HCT116 (cell line): ENCODE measurements at regions not wholly inside any gene's neighbourhood (a gene's known extent, or its start where the extent isn't known, plus 50 kb on each side); places are given as distances from the start of the nearest gene placed in this dataset.

Experiments
- ATAC-seq: fragments of 200-7000 bp; cut with Tn5 transposase; 2 replicates; pipeline ENCODE4 v1.9.1; 2020; ENCODE audit warnings: mild to moderate bottlenecking, moderate library complexity
- BruUV-seq: library from RNA; stranded (reverse); fragments of 400-500 nt; replicated peaks from 2 replicates; lab custom pipeline; 2021; lab: Mats Ljungman, UMichigan
- CTCF ChIA-PET: fragments of 300-600 bp; sonication (Branson Sonifier 250); formaldehyde crosslinking; loops from one replicate; lab custom pipeline; 2021; ENCODE audit warnings: antibody characterized with exemption; lab: Charles Lee
- POLR2A ChIA-PET: fragments of 300-600, 350-600 bp; sonication (Branson Sonifier 250); formaldehyde crosslinking; loops from one replicate; lab custom pipeline; 2021; ENCODE audit warnings: antibody characterized with exemption; lab: Charles Lee
- RAD21 ChIA-PET, 2 experiments: fragments of 300-600 bp; sonication (Branson Sonifier 250); formaldehyde crosslinking; loops; one replicate each; lab custom pipeline; 2023; ENCODE audit warnings: low total read pairs in 2 of 2; ENCODE audit not compliant: uncharacterized antibody in 2 of 2, unreplicated experiment in 2 of 2, low non-redundant PET in 1 of 2; lab: Charles Lee
- DNase-seq: peaks from one replicate; pipeline ENCODE4 v3.0.0-alpha.2; 2010; ENCODE audit warnings: low read depth, low spot score
- H2AFZ ChIP-seq: fragments of 200-600 bp; shearing (Covaris generic), sonication (generic); 2 replicates; pipeline ENCODE4 v1.6.1; 2017; ENCODE audit warnings: low read depth, mixed run types, mixed read lengths, antibody characterized with exemption, low read length; ENCODE audit not compliant: poor library complexity, severe bottlenecking
- H3K27ac ChIP-seq: 2 replicates; pipeline ENCODE4 v1.5.1; 2012; ENCODE audit warnings: low read depth, low read length
- H3K27me3 ChIP-seq: fragments of 200-600 bp; sonication (generic); 2 replicates; pipeline ENCODE4 v1.6.1; 2016; ENCODE audit warnings: mixed run types, low read length, mixed read lengths; ENCODE audit not compliant: insufficient read depth
- H3K36me3 ChIP-seq, 2 experiments: fragments of 200-500 bp in 1 of 2; fragments of 200-600 bp in 1 of 2; sonication (Bioruptor generic) in 1 of 2; sonication (generic) in 1 of 2; 2 replicates each; pipeline versions ENCODE4 v1.5.1 to v1.6.1; 2014 to 2016; ENCODE audit warnings: low read length in 2 of 2, inconsistent platforms in 1 of 2, mixed read lengths in 1 of 2, mixed run types in 1 of 2; ENCODE audit not compliant: insufficient read depth in 2 of 2, control insufficient read depth in 1 of 2
- H3K4me1 ChIP-seq, 2 experiments: fragments of 200-600 bp in 1 of 2; sonication (generic) in 1 of 2; 2 replicates each; pipeline versions ENCODE4 v1.5.1 to v1.6.1; 2012 to 2017; ENCODE audit warnings: low read length in 2 of 2, inconsistent platforms in 1 of 2, mild to moderate bottlenecking in 1 of 2, mixed read lengths in 1 of 2, mixed run types in 1 of 2, moderate library complexity in 1 of 2; ENCODE audit not compliant: insufficient read depth in 2 of 2, control insufficient read depth in 1 of 2
- H3K4me2 ChIP-seq: fragments of 200-600 bp; sonication (generic); 2 replicates; pipeline ENCODE4 v1.6.1; 2017; ENCODE audit warnings: mixed run types, low read length, mixed read lengths
- H3K4me3 ChIP-seq, 2 experiments: fragments of 200-600 bp in 1 of 2; sonication (generic) in 1 of 2; replicated peaks in 1 of 2; 2 replicates each; pipeline ENCODE4 v1.5.1; 2011 to 2016; ENCODE audit warnings: low read length in 2 of 2, control low read depth in 1 of 2, low read depth in 1 of 2, mild to moderate bottlenecking in 1 of 2, mixed read lengths in 1 of 2, mixed run types in 1 of 2
- H3K79me2 ChIP-seq: fragments of 200-600 bp; sonication (generic); 2 replicates; pipeline ENCODE4 v1.6.1; 2017; ENCODE audit warnings: mild to moderate bottlenecking, mixed run types, low read length, moderate library complexity, mixed read lengths; ENCODE audit not compliant: insufficient read depth
- H3K9ac ChIP-seq: fragments of 200-600 bp; sonication (generic); 2 replicates; pipeline ENCODE4 v1.6.1; 2016; ENCODE audit warnings: low read length, mixed read lengths
- H3K9me2 ChIP-seq: fragments of 200-600 bp; sonication (generic), shearing (Covaris generic); 2 replicates; pipeline ENCODE4 v1.6.1; 2017; ENCODE audit warnings: mixed run types, mild to moderate bottlenecking, moderate library complexity; ENCODE audit not compliant: insufficient read depth
- H3K9me3 ChIP-seq, 2 experiments: fragments of 200-500 bp in 1 of 2; fragments of 200-600 bp in 1 of 2; sonication (Bioruptor generic) in 1 of 2; sonication (generic) in 1 of 2; 2 replicates each; pipeline ENCODE4 v1.6.1; 2014 to 2017; ENCODE audit warnings: low read length in 2 of 2, mixed read lengths in 2 of 2, inconsistent platforms in 1 of 2, low read depth in 1 of 2, mild to moderate bottlenecking in 1 of 2, mixed run types in 1 of 2, moderate library complexity in 1 of 2; ENCODE audit not compliant: control insufficient read depth in 1 of 2, insufficient read depth in 1 of 2
- H4K20me1 ChIP-seq: fragments of 200-600 bp; sonication (generic), shearing (Covaris generic); 2 replicates; pipeline ENCODE4 v1.6.1; 2017; ENCODE audit warnings: mixed run types, mild to moderate bottlenecking, moderate library complexity; ENCODE audit not compliant: insufficient read depth
- CEBPB ChIP-seq: IDR thresholded peaks from 2 replicates; pipeline ENCODE4 v1.6.1; 2012; ENCODE audit warnings: low read depth
- EGR1 ChIP-seq: IDR thresholded peaks from 2 replicates; pipeline ENCODE4 v1.6.1; 2012; ENCODE audit warnings: low read depth
- ELF1 ChIP-seq: IDR thresholded peaks from 2 replicates; pipeline ENCODE4 v1.6.1; 2012; ENCODE audit warnings: low read depth, borderline replicate concordance
- JUND ChIP-seq: IDR thresholded peaks from 2 replicates; pipeline ENCODE4 v1.6.1; 2012
- POLR2AphosphoS5 ChIP-seq: IDR thresholded peaks from 2 replicates; pipeline ENCODE4 v1.6.1; 2011; ENCODE audit warnings: mild to moderate bottlenecking, low read depth, low read length, moderate library complexity
- RAD21 ChIP-seq: IDR thresholded peaks from 2 replicates; pipeline ENCODE4 v1.6.1; 2012; ENCODE audit warnings: low read depth, mild to moderate bottlenecking
- SIN3A ChIP-seq: IDR thresholded peaks from 2 replicates; pipeline ENCODE4 v1.6.1; 2012; ENCODE audit warnings: low read depth
- SRF ChIP-seq: IDR thresholded peaks from 2 replicates; pipeline ENCODE4 v1.6.1; 2012; ENCODE audit warnings: low read depth
- TCF7L2 ChIP-seq: IDR thresholded peaks from 2 replicates; pipeline ENCODE4 v1.7.0; 2011; ENCODE audit warnings: borderline replicate concordance, inconsistent platforms; ENCODE audit not compliant: insufficient read depth, insufficient read length; ENCODE audit errors: extremely low read depth
- YY1 ChIP-seq: IDR thresholded peaks from 2 replicates; pipeline ENCODE4 v1.6.1; 2011; ENCODE audit warnings: low read length, low read depth, moderate library complexity, mild to moderate bottlenecking; ENCODE audit not compliant: insufficient replicate concordance; ENCODE audit errors: extremely low read depth
- intact Hi-C: fragments of 100-400 bp; cut with micrococcal nuclease; formaldehyde crosslinking; loops from 2 replicates; pipeline ENCODE4 v1.10.0; 2022
- TF ChIP-seq, protein P1 (sequence below): IDR thresholded peaks from 2 replicates; pipeline ENCODE4 v1.6.1; 2012
- TF ChIP-seq, protein P2 (sequence below), 3 experiments: fragments of 200-600 bp in 1 of 3; sonication (generic) in 1 of 3; IDR thresholded peaks in 2 of 3; conservative IDR thresholded peaks in 1 of 3; 2 replicates each; pipeline ENCODE4 v1.5.1; 2012 to 2017; ENCODE audit warnings: low read depth in 2 of 3, low read length in 2 of 3, antibody characterized with exemption in 1 of 3, borderline replicate concordance in 1 of 3, control low read depth in 1 of 3, mild to moderate bottlenecking in 1 of 3, mixed read lengths in 1 of 3, mixed run types in 1 of 3, moderate library complexity in 1 of 3; ENCODE audit not compliant: insufficient read depth in 1 of 3

- no peak overlapping the region for H3K4me3 ChIP-seq
- BruUV-seq = no TSS peak
- intact Hi-C loops = no loop called here
- H3K4me1 ChIP-seq = no peaks in the 10 kb centered on the region
- ChIA-PET RAD21 (no interaction called here), POLR2A (no interaction called here), CTCF (no interaction called here)
- H3K36me3 ChIP-seq = no peaks in the 10 kb centered on the region
- H3K79me2 ChIP-seq = no peaks in the 10 kb centered on the region
- no peak overlapping the region for H3K4me2 ChIP-seq
- no peak for DNase-seq
- no peaks in the 10 kb centered on the region for H3K27me3 ChIP-seq
- no peaks in the 10 kb centered on the region for H3K9me2 ChIP-seq
- H3K9ac ChIP-seq = no peak overlapping the region
- H2AFZ ChIP-seq = no peak overlapping the region
- H3K27ac ChIP-seq = no peak overlapping the region
- no peak for ATAC-seq
- no peak for TF ChIP-seq SIN3A
- TF ChIP-seq ELF1 = no peak
- TF ChIP-seq, protein P1, sequence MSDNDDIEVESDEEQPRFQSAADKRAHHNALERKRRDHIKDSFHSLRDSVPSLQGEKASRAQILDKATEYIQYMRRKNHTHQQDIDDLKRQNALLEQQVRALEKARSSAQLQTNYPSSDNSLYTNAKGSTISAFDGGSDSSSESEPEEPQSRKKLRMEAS = no peak
- no peak for TF ChIP-seq JUND
- TF ChIP-seq CEBPB = no peak
- TF ChIP-seq YY1 = no peak
- no peak for TF ChIP-seq TCF7L2
- no peak for TF ChIP-seq RAD21
- no peak for TF ChIP-seq POLR2AphosphoS5
- no peak for TF ChIP-seq SRF
- TF ChIP-seq, protein P2, sequence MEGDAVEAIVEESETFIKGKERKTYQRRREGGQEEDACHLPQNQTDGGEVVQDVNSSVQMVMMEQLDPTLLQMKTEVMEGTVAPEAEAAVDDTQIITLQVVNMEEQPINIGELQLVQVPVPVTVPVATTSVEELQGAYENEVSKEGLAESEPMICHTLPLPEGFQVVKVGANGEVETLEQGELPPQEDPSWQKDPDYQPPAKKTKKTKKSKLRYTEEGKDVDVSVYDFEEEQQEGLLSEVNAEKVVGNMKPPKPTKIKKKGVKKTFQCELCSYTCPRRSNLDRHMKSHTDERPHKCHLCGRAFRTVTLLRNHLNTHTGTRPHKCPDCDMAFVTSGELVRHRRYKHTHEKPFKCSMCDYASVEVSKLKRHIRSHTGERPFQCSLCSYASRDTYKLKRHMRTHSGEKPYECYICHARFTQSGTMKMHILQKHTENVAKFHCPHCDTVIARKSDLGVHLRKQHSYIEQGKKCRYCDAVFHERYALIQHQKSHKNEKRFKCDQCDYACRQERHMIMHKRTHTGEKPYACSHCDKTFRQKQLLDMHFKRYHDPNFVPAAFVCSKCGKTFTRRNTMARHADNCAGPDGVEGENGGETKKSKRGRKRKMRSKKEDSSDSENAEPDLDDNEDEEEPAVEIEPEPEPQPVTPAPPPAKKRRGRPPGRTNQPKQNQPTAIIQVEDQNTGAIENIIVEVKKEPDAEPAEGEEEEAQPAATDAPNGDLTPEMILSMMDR (IDR thresholded peaks at IDR 0.05 in 2 of 3, conservative IDR thresholded peaks at IDR 0.05 in 1 of 3; ENCODE audit: borderline replicate concordance in 1 of 3, insufficient read depth in 1 of 3, low read depth in 2 of 3, low read length in 2 of 3) = no peak
- TF ChIP-seq EGR1 = no peak
- peaks cover 7 to 15% of the 10 kb centered on the region in 2 experiments for H3K9me3 ChIP-seq
- H4K20me1 ChIP-seq = no peaks in the 10 kb centered on the region
These were observed 1404.0 kb upstream of the ADGRB3 start for GRCh38 chr6:67231092-67231491.
